ENCODE measurements at regions not wholly inside any gene's neighbourhood (a gene's known extent, or its start where the extent isn't known, plus 50 kb on each side); places are given as distances from the start of the nearest gene placed in this dataset.

GRCh38 chr5:133797167-133797566 lies 171.3 kb downstream of the C5orf15 start:
- no peaks in the 10 kb centered on the region for H3K4me1 ChIP-seq (ENCODE audit: control insufficient read depth in 1 of 2, extremely low read depth in 1 of 2, insufficient read depth in 2 of 2, low read length in 2 of 2)
- no peaks in the 10 kb centered on the region for H3K9me3 ChIP-seq
- ATAC-seq (replicated peaks in 1 of 4) (no peak), DNase-seq (no peak)
- no peak overlapping the region for H3K27ac ChIP-seq (ENCODE audit: low read length)
- no peak overlapping the region for H3K4me3 Mint-ChIP-seq
- ChIA-PET POLR2A (no interaction called here), CTCF (no interaction called here)
- peaks cover 22 to 38% of the 10 kb centered on the region in 2 donors for H3K27me3 Mint-ChIP-seq
- no peak overlapping the region for H3K4me3 ChIP-seq (ENCODE audit: control insufficient read depth in 1 of 2, extremely low read depth in 1 of 2, low read length in 1 of 2)
- H3K27ac Mint-ChIP-seq, result no peak overlapping the region
- no peaks in the 10 kb centered on the region for H3K36me3 Mint-ChIP-seq
- peaks cover 0 to 43% of the 10 kb centered on the region in 2 experiments for H3K27me3 ChIP-seq (replicated peaks in 1 of 2; ENCODE audit: control insufficient read depth in 2 of 2, extremely low read depth in 1 of 2, insufficient read depth in 2 of 2, low read length in 1 of 2)
- no peaks in the 10 kb centered on the region for H3K9me3 Mint-ChIP-seq
- no peaks in the 10 kb centered on the region for H3K36me3 ChIP-seq (ENCODE audit: control insufficient read depth in 2 of 2, extremely low read depth in 1 of 2, insufficient read depth in 1 of 2, low read length in 1 of 2)
- peaks cover 0 to 5% (median 0%) of the 10 kb centered on the region in 3 donors for H3K4me1 Mint-ChIP-seq

GRCh38 chr5:133796186-133796585 lies 172.2 kb downstream of the C5orf15 start:
- Histone ChIP-seq H3K36me3 (ENCODE audit: control insufficient read depth in 2 of 2, extremely low read depth in 1 of 2, insufficient read depth in 1 of 2, low read length in 1 of 2) (no peaks in the 10 kb centered on the region), H3K4me1 (ENCODE audit: control insufficient read depth in 1 of 2, extremely low read depth in 1 of 2, insufficient read depth in 2 of 2, low read length in 2 of 2) (no peaks in the 10 kb centered on the region), H3K4me3 (ENCODE audit: control insufficient read depth in 1 of 2, extremely low read depth in 1 of 2, low read length in 1 of 2) (no peak overlapping the region), H3K9me3 (no peaks in the 10 kb centered on the region), H3K27ac (ENCODE audit: low read length) (no peak overlapping the region), H3K27me3 (replicated peaks in 1 of 2; ENCODE audit: control insufficient read depth in 2 of 2, extremely low read depth in 1 of 2, insufficient read depth in 2 of 2, low read length in 1 of 2) (peaks cover 0 to 36% of the 10 kb centered on the region in 2 experiments)
- no peaks in the 10 kb centered on the region for H3K9me3 Mint-ChIP-seq
- H3K27me3 Mint-ChIP-seq, result peaks cover 14 to 33% of the 10 kb centered on the region in 2 donors
- 66% methylated on average over 4 of the region's 5 CpGs for WGBS (ENCODE audit: insufficient coverage)
- peaks cover 0 to 5% (median 0%) of the 10 kb centered on the region in 3 donors for H3K4me1 Mint-ChIP-seq
- no peak overlapping the region for H3K27ac Mint-ChIP-seq
- DNase-seq (no peak), ATAC-seq (replicated peaks in 1 of 4) (no peak)
- H3K4me3 Mint-ChIP-seq, result no peak overlapping the region
- ChIA-PET CTCF (no interaction called here), POLR2A (no interaction called here)
- H3K36me3 Mint-ChIP-seq, result no peaks in the 10 kb centered on the region

GRCh38 chr5:133794771-133795415 lies 173.5 kb downstream of the C5orf15 start:
- Mint-ChIP-seq H3K4me1 (peaks cover 0 to 5% (median 0%) of the 10 kb centered on the region in 3 donors), H3K9me3 (no peaks in the 10 kb centered on the region), H3K36me3 (no peaks in the 10 kb centered on the region), H3K27me3 (peaks cover 18 to 33% of the 10 kb centered on the region in 2 donors), H3K27ac (no peak overlapping the region), H3K4me3 (no peak overlapping the region)
- no peaks in the 10 kb centered on the region for H3K9me3 ChIP-seq
- no peak overlapping the region for H3K27ac ChIP-seq (ENCODE audit: low read length)
- no peaks in the 10 kb centered on the region for H3K4me1 ChIP-seq (ENCODE audit: control insufficient read depth in 1 of 2, extremely low read depth in 1 of 2, insufficient read depth in 2 of 2, low read length in 2 of 2)
- ATAC-seq (replicated peaks in 1 of 4), result no peak
- WGBS (ENCODE audit: insufficient coverage), result 79% methylated on average over 7 of the region's 8 CpGs
- ChIA-PET POLR2A (no interaction called here), CTCF (no interaction called here)
- H3K4me3 ChIP-seq (ENCODE audit: control insufficient read depth in 1 of 2, extremely low read depth in 1 of 2, low read length in 1 of 2), result no peak overlapping the region
- H3K36me3 ChIP-seq (ENCODE audit: control insufficient read depth in 2 of 2, extremely low read depth in 1 of 2, insufficient read depth in 1 of 2, low read length in 1 of 2), result no peaks in the 10 kb centered on the region
- H3K27me3 ChIP-seq (replicated peaks in 1 of 2; ENCODE audit: control insufficient read depth in 2 of 2, extremely low read depth in 1 of 2, insufficient read depth in 2 of 2, low read length in 1 of 2), result peaks cover 0 to 32% of the 10 kb centered on the region in 2 experiments
- no peak for DNase-seq

- no peak overlapping the region for H3K4me3 ChIP-seq (ENCODE audit: control insufficient read depth in 1 of 2, extremely low read depth in 1 of 2, low read length in 1 of 2)
- Mint-ChIP-seq H3K27me3 (peaks cover 15 to 30% of the 10 kb centered on the region in 2 donors), H3K27ac (no peak overlapping the region), H3K9me3 (no peaks in the 10 kb centered on the region), H3K4me3 (no peak overlapping the region), H3K4me1 (no peaks in the 10 kb centered on the region), H3K36me3 (no peaks in the 10 kb centered on the region)
- H3K27ac ChIP-seq (ENCODE audit: low read length), result no peak overlapping the region
- CTCF ChIA-PET, result interaction anchor here in 1 of 2 donors (0.6 kb wide), 1 partner anchor 1148 kb away, joined by 3 read pairs; no protein-coding TSS in a partner anchor
- POLR2A ChIA-PET, result no interaction called here
- no peaks in the 10 kb centered on the region for H3K4me1 ChIP-seq (ENCODE audit: control insufficient read depth in 1 of 2, extremely low read depth in 1 of 2, insufficient read depth in 2 of 2, low read length in 2 of 2)
- no peaks in the 10 kb centered on the region for H3K9me3 ChIP-seq
- H3K27me3 ChIP-seq (replicated peaks in 1 of 2; ENCODE audit: control insufficient read depth in 2 of 2, extremely low read depth in 1 of 2, insufficient read depth in 2 of 2, low read length in 1 of 2), result peaks cover 0 to 32% of the 10 kb centered on the region in 2 experiments
- no peaks in the 10 kb centered on the region for H3K36me3 ChIP-seq (ENCODE audit: control insufficient read depth in 2 of 2, extremely low read depth in 1 of 2, insufficient read depth in 1 of 2, low read length in 1 of 2)
- ATAC-seq (replicated peaks in 1 of 4) (no peak), DNase-seq (no peak)
- 89% methylated on average over 5 of the region's 8 CpGs for WGBS (ENCODE audit: insufficient coverage)
These were observed 174.5 kb downstream of the C5orf15 start for GRCh38 chr5:133793756-133794465.

GRCh38 chr5:133792655-133793054 lies 175.8 kb downstream of the C5orf15 start:
- Histone ChIP-seq H3K27me3 (replicated peaks in 1 of 2; ENCODE audit: control insufficient read depth in 2 of 2, extremely low read depth in 1 of 2, insufficient read depth in 2 of 2, low read length in 1 of 2) (peaks cover 0 to 34% of the 10 kb centered on the region in 2 experiments), H3K36me3 (ENCODE audit: control insufficient read depth in 2 of 2, extremely low read depth in 1 of 2, insufficient read depth in 1 of 2, low read length in 1 of 2) (no peaks in the 10 kb centered on the region), H3K4me3 (ENCODE audit: control insufficient read depth in 1 of 2, extremely low read depth in 1 of 2, low read length in 1 of 2) (no peak overlapping the region), H3K4me1 (ENCODE audit: control insufficient read depth in 1 of 2, extremely low read depth in 1 of 2, insufficient read depth in 2 of 2, low read length in 2 of 2) (no peaks in the 10 kb centered on the region), H3K9me3 (no peaks in the 10 kb centered on the region), H3K27ac (ENCODE audit: low read length) (no peak overlapping the region)
- CTCF ChIA-PET, result no interaction called here
- DNase-seq (no peak), ATAC-seq (replicated peaks in 1 of 4) (no peak)
- Mint-ChIP-seq H3K4me3 (no peak overlapping the region), H3K4me1 (no peaks in the 10 kb centered on the region), H3K9me3 (no peaks in the 10 kb centered on the region), H3K36me3 (no peaks in the 10 kb centered on the region), H3K27ac (no peak overlapping the region), H3K27me3 (peaks cover 11 to 25% of the 10 kb centered on the region in 2 donors)
- POLR2A ChIA-PET, result interaction anchor here in 1 of 2 donors (0.8 kb wide), 1 partner anchor 38 kb away, joined by 3 read pairs; no protein-coding TSS in a partner anchor
- no CpG with 5 or more reads among the region's 4 CpGs for WGBS (ENCODE audit: insufficient coverage)

GRCh38 chr5:133792024-133792423 lies 176.4 kb downstream of the C5orf15 start:
- no peaks in the 10 kb centered on the region for H3K9me3 ChIP-seq
- POLR2A ChIA-PET, result interaction anchor here in 1 of 2 donors (0.8 kb wide), 1 partner anchor 38 kb away, joined by 3 read pairs; no protein-coding TSS in a partner anchor
- H3K4me3 ChIP-seq (ENCODE audit: control insufficient read depth in 1 of 2, extremely low read depth in 1 of 2, low read length in 1 of 2), result no peak overlapping the region
- H3K27me3 ChIP-seq (replicated peaks in 1 of 2; ENCODE audit: control insufficient read depth in 2 of 2, extremely low read depth in 1 of 2, insufficient read depth in 2 of 2, low read length in 1 of 2), result peaks cover 0 to 31% of the 10 kb centered on the region in 2 experiments
- H3K36me3 ChIP-seq (ENCODE audit: control insufficient read depth in 2 of 2, extremely low read depth in 1 of 2, insufficient read depth in 1 of 2, low read length in 1 of 2), result no peaks in the 10 kb centered on the region
- H3K4me1 ChIP-seq (ENCODE audit: control insufficient read depth in 1 of 2, extremely low read depth in 1 of 2, insufficient read depth in 2 of 2, low read length in 2 of 2), result no peaks in the 10 kb centered on the region
- no peak overlapping the region for H3K27ac Mint-ChIP-seq
- CTCF ChIA-PET, result no interaction called here
- H3K27ac ChIP-seq (ENCODE audit: low read length), result no peak overlapping the region
- peaks cover 11 to 24% of the 10 kb centered on the region in 2 donors for H3K27me3 Mint-ChIP-seq
- H3K4me1 Mint-ChIP-seq, result no peaks in the 10 kb centered on the region
- H3K36me3 Mint-ChIP-seq, result no peaks in the 10 kb centered on the region
- ATAC-seq (replicated peaks in 1 of 4) (no peak), DNase-seq (no peak)
- no peak overlapping the region for H3K4me3 Mint-ChIP-seq
- no peaks in the 10 kb centered on the region for H3K9me3 Mint-ChIP-seq

All from T-cell (primary cell).